Neural crest cell (in vitro differentiated cells): ENCODE measurements at regions not wholly inside any gene's neighbourhood (a gene's known extent, or its start where the extent isn't known, plus 50 kb on each side); places are given as distances from the start of the nearest gene placed in this dataset.

Source experiments
- DNase-seq: peaks from one replicate; pipeline ENCODE4 v3.0.0; 2021; ENCODE audit warnings: low read depth, mixed read lengths, low spot score
- H3K27ac Mint-ChIP-seq: one replicate; pipeline ENCODE4 v1.8.0; 2021; ENCODE audit warnings: mild to moderate bottlenecking, mixed read lengths; ENCODE audit not compliant: unreplicated experiment
- H3K27me3 Mint-ChIP-seq: 2 replicates; pipeline ENCODE4 v1.8.0; 2021; ENCODE audit warnings: low read depth, mild to moderate bottlenecking, mixed read lengths
- H3K36me3 Mint-ChIP-seq: 2 replicates; pipeline ENCODE4 v1.8.0; 2021; ENCODE audit warnings: low read depth, mild to moderate bottlenecking, mixed read lengths
- H3K4me1 Mint-ChIP-seq: 2 replicates; pipeline ENCODE4 v1.8.0; 2021; ENCODE audit warnings: mixed read lengths
- H3K4me3 Mint-ChIP-seq: one replicate; pipeline ENCODE4 v1.8.0; 2021; ENCODE audit warnings: mild to moderate bottlenecking, mixed read lengths
- H3K9me3 Mint-ChIP-seq: 2 replicates; pipeline ENCODE4 v1.8.0; 2021; ENCODE audit warnings: mixed read lengths
- TF ChIP-seq, protein P1 (sequence below): fragments of 200-600 bp; sonication (generic); conservative IDR thresholded peaks from 2 replicates; pipeline ENCODE4 v1.5.0; 2021; ENCODE audit warnings: antibody characterized with exemption, mild to moderate bottlenecking

DNA sequence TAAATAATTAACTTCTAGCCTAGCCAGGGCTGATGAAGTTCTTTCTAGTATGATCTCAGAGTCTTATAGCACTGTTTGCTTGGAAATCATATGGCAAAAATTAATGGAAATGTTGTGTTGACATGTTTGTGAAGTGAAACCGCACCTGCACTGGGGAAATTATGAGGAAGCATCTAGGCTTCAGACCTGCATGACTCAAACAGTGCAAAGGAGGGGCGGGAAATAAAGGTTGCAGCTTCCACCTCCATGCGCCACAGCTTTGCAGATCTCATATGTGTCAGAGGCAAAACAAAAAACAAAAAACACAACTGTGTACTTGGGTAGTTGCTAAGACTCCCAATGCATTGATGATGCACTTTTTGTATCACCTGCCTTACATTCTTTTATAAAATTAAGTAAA, 1080.6 kb downstream of the PLA2G4A start:
- no peaks in the 10 kb centered on the region for H3K36me3 Mint-ChIP-seq

DNA sequence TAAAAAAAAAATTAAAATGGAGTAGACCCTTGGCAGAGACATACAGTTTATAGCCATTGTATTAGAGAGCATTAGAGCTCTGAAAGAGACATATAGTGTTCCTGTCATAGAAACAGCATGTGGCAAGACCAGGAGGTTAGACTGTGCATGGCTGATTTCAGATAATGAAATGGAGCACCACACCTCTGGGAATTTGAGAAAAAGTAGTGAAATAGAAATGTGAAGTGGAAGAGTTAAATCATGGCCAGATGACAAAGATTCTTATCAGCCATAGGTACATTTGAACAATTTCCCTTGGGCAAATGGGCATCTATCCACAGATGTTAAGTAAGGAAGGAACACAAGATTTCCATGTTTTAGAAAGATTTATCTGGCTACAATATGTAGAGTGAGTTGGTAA, 1083.1 kb downstream of the PLA2G4A start:
- Mint-ChIP-seq H3K4me1 (no peaks in the 10 kb centered on the region), H3K9me3 (no peaks in the 10 kb centered on the region), H3K36me3 (no peaks in the 10 kb centered on the region), H3K27me3 (no peaks in the 10 kb centered on the region), H3K27ac (no peak overlapping the region), H3K4me3 (no peak overlapping the region)
- TF ChIP-seq, protein P1, sequence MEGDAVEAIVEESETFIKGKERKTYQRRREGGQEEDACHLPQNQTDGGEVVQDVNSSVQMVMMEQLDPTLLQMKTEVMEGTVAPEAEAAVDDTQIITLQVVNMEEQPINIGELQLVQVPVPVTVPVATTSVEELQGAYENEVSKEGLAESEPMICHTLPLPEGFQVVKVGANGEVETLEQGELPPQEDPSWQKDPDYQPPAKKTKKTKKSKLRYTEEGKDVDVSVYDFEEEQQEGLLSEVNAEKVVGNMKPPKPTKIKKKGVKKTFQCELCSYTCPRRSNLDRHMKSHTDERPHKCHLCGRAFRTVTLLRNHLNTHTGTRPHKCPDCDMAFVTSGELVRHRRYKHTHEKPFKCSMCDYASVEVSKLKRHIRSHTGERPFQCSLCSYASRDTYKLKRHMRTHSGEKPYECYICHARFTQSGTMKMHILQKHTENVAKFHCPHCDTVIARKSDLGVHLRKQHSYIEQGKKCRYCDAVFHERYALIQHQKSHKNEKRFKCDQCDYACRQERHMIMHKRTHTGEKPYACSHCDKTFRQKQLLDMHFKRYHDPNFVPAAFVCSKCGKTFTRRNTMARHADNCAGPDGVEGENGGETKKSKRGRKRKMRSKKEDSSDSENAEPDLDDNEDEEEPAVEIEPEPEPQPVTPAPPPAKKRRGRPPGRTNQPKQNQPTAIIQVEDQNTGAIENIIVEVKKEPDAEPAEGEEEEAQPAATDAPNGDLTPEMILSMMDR, result no peak
- DNase-seq, result no peak

More for the DNA sequence above, 1080.6 kb downstream of the PLA2G4A start:
- no peak overlapping the region for H3K4me3 Mint-ChIP-seq
- TF ChIP-seq, protein P1, result no peak
- H3K4me1 Mint-ChIP-seq, result no peaks in the 10 kb centered on the region
- H3K27ac Mint-ChIP-seq, result no peak overlapping the region
- no peak for DNase-seq
- H3K27me3 Mint-ChIP-seq, result no peaks in the 10 kb centered on the region
- no peaks in the 10 kb centered on the region for H3K9me3 Mint-ChIP-seq

DNA sequence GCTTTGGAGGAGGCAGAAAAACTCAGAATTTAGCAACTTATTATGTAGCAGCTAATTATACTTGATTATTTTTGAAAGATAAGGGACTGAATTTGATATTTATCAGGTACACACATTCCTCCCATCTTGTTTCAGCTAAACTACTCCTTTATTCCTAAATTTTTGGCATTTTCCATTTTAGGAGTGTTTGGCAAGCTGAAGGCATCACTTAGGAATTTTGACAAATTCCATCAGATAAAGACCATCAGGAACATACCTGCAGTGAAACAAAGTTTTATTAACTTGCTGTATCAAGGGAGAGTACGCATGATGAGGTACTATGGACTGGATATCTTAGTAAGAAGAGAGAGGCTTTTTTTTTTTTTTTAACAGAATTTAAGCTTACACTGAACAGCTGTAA, 1092.2 kb downstream of the PLA2G4A start:
- H3K4me3 Mint-ChIP-seq, result no peak overlapping the region
- DNase-seq, result no peak

DNA sequence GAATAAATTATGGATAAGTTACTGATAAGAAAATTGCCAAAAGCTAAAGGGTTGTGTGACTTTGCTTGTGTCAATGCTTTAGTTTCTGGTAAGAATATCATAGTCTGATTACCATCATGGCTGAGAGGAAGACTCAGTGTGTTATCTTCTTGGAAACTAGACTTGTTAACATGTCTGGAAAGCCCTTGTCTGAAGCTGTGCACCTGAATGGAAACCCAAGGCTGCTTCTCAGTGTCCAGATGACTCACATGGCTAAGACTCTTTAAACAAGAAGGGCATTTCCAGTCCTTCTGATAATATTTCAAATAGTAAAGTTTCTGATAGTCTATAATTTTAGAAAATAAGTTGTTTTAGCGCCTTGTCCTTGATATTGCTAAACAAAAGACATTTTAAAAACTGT, 1092.7 kb downstream of the PLA2G4A start:
- Mint-ChIP-seq H3K27ac (no peak overlapping the region), H3K27me3 (no peaks in the 10 kb centered on the region), H3K4me1 (no peaks in the 10 kb centered on the region), H3K4me3 (no peak overlapping the region), H3K36me3 (no peaks in the 10 kb centered on the region), H3K9me3 (no peaks in the 10 kb centered on the region)
- DNase-seq, result no peak
- TF ChIP-seq, protein P1, result no peak

More for the DNA sequence above, 1092.2 kb downstream of the PLA2G4A start:
- Mint-ChIP-seq H3K27me3 (no peaks in the 10 kb centered on the region), H3K9me3 (no peaks in the 10 kb centered on the region), H3K4me1 (no peaks in the 10 kb centered on the region), H3K27ac (no peak overlapping the region), H3K36me3 (no peaks in the 10 kb centered on the region)
- TF ChIP-seq, protein P1, result no peak

DNA sequence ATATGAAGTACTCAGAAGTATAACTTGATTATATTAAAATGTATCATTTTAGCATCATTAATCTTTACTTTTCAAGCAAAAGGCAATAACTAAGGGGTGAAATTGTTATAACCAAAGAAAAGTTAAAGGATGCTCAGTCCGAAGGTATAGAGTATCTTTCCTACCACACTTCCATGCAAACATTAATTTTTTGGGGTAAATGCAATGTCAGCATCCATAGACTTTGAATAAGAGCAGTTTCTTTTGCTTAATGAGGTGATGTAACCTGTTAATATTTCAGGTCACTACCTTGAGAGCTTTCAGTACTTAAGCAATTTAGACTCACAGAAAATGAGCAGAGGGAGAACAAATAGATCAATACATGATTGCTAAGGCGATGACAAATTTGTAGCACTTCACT, 1093.5 kb downstream of the PLA2G4A start:
- Mint-ChIP-seq H3K27ac (no peak overlapping the region), H3K27me3 (no peaks in the 10 kb centered on the region), H3K4me1 (no peaks in the 10 kb centered on the region), H3K9me3 (no peaks in the 10 kb centered on the region), H3K4me3 (no peak overlapping the region), H3K36me3 (no peaks in the 10 kb centered on the region)
- TF ChIP-seq, protein P1, result no peak
- DNase-seq, result no peak

DNA sequence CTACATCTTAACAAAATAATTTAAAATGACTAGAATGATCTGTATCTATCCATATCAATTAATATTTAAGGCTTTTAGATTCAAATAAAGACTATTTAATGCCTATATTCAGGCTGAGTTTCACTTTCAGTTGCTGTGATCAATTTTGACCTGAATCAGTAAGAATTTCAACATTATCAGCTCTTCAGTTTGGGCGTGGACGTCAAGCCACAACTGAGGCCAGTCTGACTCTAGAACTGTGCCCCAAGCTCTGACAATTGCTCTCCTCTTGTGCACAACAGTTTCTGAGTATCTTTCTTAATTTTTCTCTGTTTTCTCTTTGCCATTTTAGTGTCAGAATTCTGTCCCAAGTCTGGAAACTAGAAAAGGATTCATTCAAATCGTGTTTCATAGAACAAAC, 1095.5 kb downstream of the PLA2G4A start:
- no peak overlapping the region for H3K4me3 Mint-ChIP-seq
- H3K27me3 Mint-ChIP-seq, result no peaks in the 10 kb centered on the region
- no peak for DNase-seq
- no peaks in the 10 kb centered on the region for H3K36me3 Mint-ChIP-seq
- TF ChIP-seq, protein P1, result no peak
- no peak overlapping the region for H3K27ac Mint-ChIP-seq
- no peaks in the 10 kb centered on the region for H3K9me3 Mint-ChIP-seq
- peaks cover 12% of the 10 kb centered on the region for H3K4me1 Mint-ChIP-seq
